GM10248 (cell line): ENCODE measurements at regions not wholly inside any gene's neighbourhood (a gene's known extent, or its start where the extent isn't known, plus 50 kb on each side); places are given as distances from the start of the nearest gene placed in this dataset.
"Not testable (repeated sequence)": the region's sequence is repeated elsewhere in the genome, so short reads cannot be mapped to it uniquely, and the experiment has no call there.

Experiments
- CTCF ChIA-PET: fragments of 300-600 bp; sonication (Branson Sonifier 250); formaldehyde crosslinking; extraction: SDS; loops from one replicate; lab custom pipeline; 2021; ENCODE audit warnings: antibody characterized with exemption; lab: Yijun Ruan, JAX
- POLR2A ChIA-PET: fragments of 350-650 bp; sonication (Branson Sonifier 250); formaldehyde crosslinking; extraction: SDS; loops from one replicate; lab custom pipeline; 2020; ENCODE audit warnings: antibody characterized with exemption; lab: Yijun Ruan, JAX
- DNase-seq: peaks from one replicate; pipeline ENCODE4 v3.0.0; 2012; ENCODE audit errors: extremely low spot score
- CTCF ChIP-seq: IDR thresholded peaks from 2 replicates; pipeline ENCODE4 v1.5.1; 2012; ENCODE audit warnings: mild to moderate bottlenecking, low read depth; ENCODE audit errors: extremely low read depth, missing control alignments, control extremely low read depth

GRCh38 chr1:103283371-103283770 is 175.0 kb upstream of the COL11A1 start:
- CTCF ChIA-PET: interaction anchor here (1.2 kb wide), 1 partner anchor 102 kb away, joined by 3 read pairs; no protein-coding TSS in a partner anchor
- TF ChIP-seq CTCF: no peak
- DNase-seq: no peak
- POLR2A ChIA-PET: no interaction called here

GRCh38 chr1:103275725-103276124 is 167.4 kb upstream of the COL11A1 start:
- no peak for TF ChIP-seq CTCF
- POLR2A ChIA-PET: no interaction called here
- DNase-seq: no peak
- CTCF ChIA-PET: no interaction called here

GRCh38 chr1:103274886-103275285 is 166.6 kb upstream of the COL11A1 start:
- ChIA-PET CTCF (no interaction called here), POLR2A (no interaction called here)
- no peak for DNase-seq
- TF ChIP-seq CTCF: no peak

GRCh38 chr1:103273106-103273505 is 164.8 kb upstream of the COL11A1 start:
- TF ChIP-seq CTCF: no peak
- DNase-seq: no peak
- CTCF ChIA-PET: no interaction called here
- POLR2A ChIA-PET: no interaction called here

GRCh38 chr1:103271471-103271870 is 163.1 kb upstream of the COL11A1 start:
- CTCF ChIA-PET, DNase-seq, POLR2A ChIA-PET: not testable (repeated sequence)

- ChIA-PET POLR2A (no interaction called here), CTCF (interaction anchor here (1.5 kb wide), 1 partner anchor 10 kb away, joined by 3 read pairs; no protein-coding TSS in a partner anchor)
- DNase-seq: no peak
Measured at GRCh38 chr1:103267893-103268292, 159.6 kb upstream of the COL11A1 start.

GRCh38 chr1:103267266-103267665 is 158.9 kb upstream of the COL11A1 start:
- ChIA-PET CTCF (interaction anchor here (0.9 to 1.5 kb wide), 2 partner anchors 10 kb away, joined by 3 read pairs; no protein-coding TSS in a partner anchor), POLR2A (no interaction called here)
- no peak for TF ChIP-seq CTCF
- DNase-seq: no peak

More at GRCh38 chr1:103267893-103268292, 159.6 kb upstream of the COL11A1 start:
- TF ChIP-seq CTCF: no peak
